GM12891 (cell line): ENCODE measurements at regions not wholly inside any gene's neighbourhood (a gene's known extent, or its start where the extent isn't known, plus 50 kb on each side); places are given as distances from the start of the nearest gene placed in this dataset.
A peak's percentile ranks its signal among the peaks of the same experiment; 100 is the strongest.

Source experiments
- DNase-seq: peaks from one replicate; pipeline ENCODE4 v3.0.0; 2011; ENCODE audit warnings: low spot score; ENCODE audit not compliant: insufficient read length
- FAIRE-seq: peaks from 2 replicates; lab custom pipeline; 2011; peaks lifted over from hg19 to GRCh38; lab: Jason Lieb, UNC
- PAX5 ChIP-seq: IDR thresholded peaks from 2 replicates; pipeline ENCODE4 v1.6.1; 2011; ENCODE audit warnings: low read length, moderate library complexity, mild to moderate bottlenecking; ENCODE audit not compliant: insufficient read depth, severe bottlenecking
- POLR2A ChIP-seq: IDR thresholded peaks from 2 replicates; pipeline ENCODE4 v1.6.1; 2011; ENCODE audit warnings: low read depth, low read length, control low read depth
- POLR2AphosphoS5 ChIP-seq: IDR thresholded peaks from 2 replicates; pipeline ENCODE4 v1.6.1; 2011; ENCODE audit warnings: low read depth, low read length, control low read depth
- POU2F2 ChIP-seq: IDR thresholded peaks from 2 replicates; pipeline ENCODE4 v1.6.1; 2011; ENCODE audit warnings: low read depth, mild to moderate bottlenecking, control low read depth, low read length, moderate library complexity
- SPI1 ChIP-seq: IDR thresholded peaks from 2 replicates; pipeline ENCODE4 v1.6.1; 2011; ENCODE audit warnings: low read depth, low read length, control low read depth
- TAF1 ChIP-seq: IDR thresholded peaks from 2 replicates; pipeline ENCODE4 v1.6.1; 2011; ENCODE audit warnings: low read depth, low read length, control low read depth

DNA sequence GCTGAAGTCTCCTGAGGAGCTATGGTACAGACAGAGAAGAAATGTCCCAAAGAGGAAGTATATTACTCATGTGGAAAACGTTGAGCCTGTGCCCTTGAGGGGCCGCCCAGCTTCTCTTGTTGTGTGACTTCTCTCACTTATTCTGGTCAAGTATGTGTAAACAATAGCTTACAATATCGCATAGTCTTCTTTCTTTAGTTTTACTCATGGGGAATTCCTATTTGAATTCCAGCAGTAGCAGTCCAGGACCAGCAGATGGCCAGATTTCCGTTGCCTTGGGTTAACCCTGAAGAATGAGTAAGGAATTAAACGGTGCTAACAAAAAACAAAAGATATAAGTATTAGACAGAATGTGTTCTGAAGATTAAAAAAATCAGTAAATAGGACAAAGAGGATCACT lies 522.0 kb upstream of the GJE1 start:
- DNase-seq (no peak), FAIRE-seq (no peak)
- TF ChIP-seq POLR2AphosphoS5, result no peak
- TF ChIP-seq PAX5, result no peak
- no peak for TF ChIP-seq POU2F2
- no peak for TF ChIP-seq SPI1
- no peak for TF ChIP-seq TAF1

DNA sequence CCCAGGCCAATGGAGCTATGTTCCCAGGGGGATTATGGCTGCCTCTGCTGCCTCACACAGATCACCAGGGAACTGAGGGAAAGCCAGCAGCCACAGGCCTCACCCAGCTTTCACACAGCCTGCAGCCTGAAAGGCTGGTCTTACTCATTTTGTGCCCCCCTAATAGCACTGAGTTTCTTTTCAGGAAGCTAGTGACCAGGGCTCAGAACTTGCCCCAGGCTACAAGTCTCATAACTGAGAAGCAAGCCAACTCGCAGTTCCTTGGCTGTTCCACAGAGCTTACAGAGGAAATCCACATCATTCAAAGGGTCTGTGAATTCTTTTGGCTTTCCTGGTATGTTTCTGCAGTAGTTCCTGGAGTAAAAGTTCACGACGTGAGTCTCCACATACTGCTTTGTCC lies 524.8 kb upstream of the GJE1 start:
- TF ChIP-seq PAX5, result no peak
- no peak for TF ChIP-seq POLR2AphosphoS5
- TF ChIP-seq TAF1, result no peak
- FAIRE-seq, result no peak

GRCh38 chr6:141598487-141598886 lies 534.2 kb upstream of the GJE1 start:
- FAIRE-seq (no peak), DNase-seq (no peak)
- no peak for TF ChIP-seq SPI1
- TF ChIP-seq POLR2AphosphoS5, result no peak
- TF ChIP-seq TAF1, result no peak
- TF ChIP-seq POU2F2, result no peak
- TF ChIP-seq PAX5, result no peak
- TF ChIP-seq POLR2A, result no peak

More for the DNA sequence above, 524.8 kb upstream of the GJE1 start:
- no peak for DNase-seq

DNA sequence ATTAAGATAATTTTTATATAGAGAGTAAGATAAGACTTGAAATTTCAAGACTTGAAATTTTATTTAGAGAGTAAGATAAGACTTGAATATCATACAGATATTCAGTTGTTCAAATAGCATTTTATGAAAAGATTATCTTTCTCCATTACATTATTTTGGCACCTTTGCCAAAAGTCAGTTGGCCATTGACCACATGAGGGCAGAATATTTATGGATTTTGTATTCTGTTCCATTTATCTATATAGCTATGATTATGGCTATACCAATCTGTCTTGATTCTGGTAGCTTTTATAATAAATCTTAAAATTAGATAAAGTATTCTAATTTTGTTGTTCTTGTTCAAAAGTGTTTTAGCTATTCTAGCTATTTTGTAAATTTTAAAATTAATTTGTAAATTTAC lies 537.9 kb upstream of the GJE1 start:
- FAIRE-seq (no peak), DNase-seq (no peak)
- TF ChIP-seq POLR2A (no peak), POLR2AphosphoS5 (no peak), PAX5 (no peak), POU2F2 (no peak)

DNA sequence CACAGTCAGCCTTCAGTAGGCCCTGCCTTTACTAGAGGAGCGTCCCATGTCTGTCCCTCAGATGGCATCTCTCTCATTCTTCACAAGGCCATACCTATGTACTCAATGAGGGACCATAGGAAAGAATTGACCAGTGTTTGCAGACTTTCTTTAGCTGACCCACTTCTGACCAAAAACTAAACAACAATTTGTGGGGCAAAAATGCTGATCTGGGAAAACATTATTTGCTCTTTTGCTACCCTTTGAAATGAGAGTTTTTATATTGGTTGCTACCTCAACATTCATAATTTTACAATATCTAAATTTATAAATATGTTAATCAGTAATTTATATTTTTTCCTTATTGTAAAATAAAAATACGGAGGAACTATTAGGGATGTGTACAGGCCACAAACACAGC lies 539.4 kb upstream of the GJE1 start:
- DNase-seq (no peak), FAIRE-seq (no peak)
- TF ChIP-seq SPI1, result no peak
- TF ChIP-seq TAF1, result no peak
- TF ChIP-seq PAX5, result no peak
- TF ChIP-seq POLR2AphosphoS5, result no peak
- no peak for TF ChIP-seq POU2F2
- no peak for TF ChIP-seq POLR2A

DNA sequence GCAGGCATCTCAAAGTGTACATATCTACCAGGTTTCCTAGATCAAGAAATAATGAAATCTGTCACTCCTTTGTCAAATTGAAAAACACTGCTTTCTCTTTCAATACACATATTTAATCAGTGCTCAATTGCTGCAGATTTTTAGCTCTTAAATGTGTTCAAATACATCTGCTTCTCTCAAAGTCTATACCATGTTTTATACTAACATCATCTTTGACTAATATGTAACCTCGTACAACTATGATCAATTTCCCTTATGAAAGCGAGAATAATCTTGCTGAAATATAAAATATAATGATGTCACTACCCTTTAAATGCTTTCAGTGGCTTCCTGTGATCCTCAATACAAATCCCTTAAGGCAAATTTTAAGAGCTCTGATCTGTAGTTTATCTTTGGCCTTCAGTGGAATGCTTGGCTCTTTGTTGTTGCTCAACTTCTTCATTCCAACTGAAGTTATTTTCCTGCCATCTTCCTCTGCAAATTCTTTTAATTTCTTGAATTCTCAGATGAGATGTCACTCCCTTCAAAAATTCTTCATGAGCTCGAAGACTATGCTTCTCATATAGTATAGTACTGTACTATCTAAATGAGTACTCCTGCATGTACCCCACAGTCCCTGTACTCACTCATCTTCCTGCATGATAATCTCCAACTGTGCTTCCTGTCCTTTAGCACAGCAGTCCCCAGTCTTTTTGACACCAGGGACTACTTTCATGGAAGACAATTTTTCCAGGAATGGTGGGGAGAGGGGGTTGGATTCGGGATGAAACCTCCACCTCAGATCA lies 545.1 kb upstream of the GJE1 start:
- no peak for FAIRE-seq
- TF ChIP-seq SPI1, result no peak
- no peak for TF ChIP-seq PAX5
- no peak for TF ChIP-seq POLR2AphosphoS5
- no peak for TF ChIP-seq TAF1
- no peak for DNase-seq

GRCh38 chr6:141580988-141581552 lies 551.7 kb upstream of the GJE1 start:
- no peak for TF ChIP-seq PAX5
- TF ChIP-seq TAF1, result no peak
- no peak for TF ChIP-seq SPI1
- TF ChIP-seq POLR2A, result no peak
- no peak for TF ChIP-seq POLR2AphosphoS5
- no peak for DNase-seq
- no peak for FAIRE-seq

DNA sequence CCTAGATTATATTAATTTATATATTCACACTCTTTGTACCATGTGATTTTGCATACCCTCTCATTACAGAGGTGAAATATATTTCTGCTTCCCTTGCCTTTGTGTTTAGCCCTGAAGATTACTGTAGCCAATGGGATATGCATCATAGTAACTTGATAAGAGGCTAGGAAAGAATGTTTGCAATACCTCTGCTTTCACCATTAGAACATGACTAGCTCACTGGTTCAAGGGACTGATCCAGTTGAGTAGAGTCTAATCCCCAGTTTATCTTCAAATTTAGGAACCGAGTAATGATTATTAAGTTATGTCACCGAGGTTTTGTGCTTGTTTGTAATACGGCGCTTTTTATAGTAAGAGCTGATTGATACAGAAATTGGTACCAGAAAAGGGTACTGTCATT lies 552.6 kb upstream of the GJE1 start:
- FAIRE-seq, result no peak
- no peak for DNase-seq
- no peak for TF ChIP-seq POLR2A
- TF ChIP-seq PAX5, result no peak
- TF ChIP-seq TAF1, result no peak
- TF ChIP-seq POU2F2, result no peak
- TF ChIP-seq SPI1, result no peak
- TF ChIP-seq POLR2AphosphoS5, result no peak

GRCh38 chr6:141576751-141577150 lies 556.0 kb upstream of the GJE1 start:
- DNase-seq, result no peak
- TF ChIP-seq POLR2A (no peak), PAX5 (no peak), TAF1 (no peak), SPI1 (no peak), POU2F2 (no peak), POLR2AphosphoS5 (no peak)
- FAIRE-seq, result no peak

DNA sequence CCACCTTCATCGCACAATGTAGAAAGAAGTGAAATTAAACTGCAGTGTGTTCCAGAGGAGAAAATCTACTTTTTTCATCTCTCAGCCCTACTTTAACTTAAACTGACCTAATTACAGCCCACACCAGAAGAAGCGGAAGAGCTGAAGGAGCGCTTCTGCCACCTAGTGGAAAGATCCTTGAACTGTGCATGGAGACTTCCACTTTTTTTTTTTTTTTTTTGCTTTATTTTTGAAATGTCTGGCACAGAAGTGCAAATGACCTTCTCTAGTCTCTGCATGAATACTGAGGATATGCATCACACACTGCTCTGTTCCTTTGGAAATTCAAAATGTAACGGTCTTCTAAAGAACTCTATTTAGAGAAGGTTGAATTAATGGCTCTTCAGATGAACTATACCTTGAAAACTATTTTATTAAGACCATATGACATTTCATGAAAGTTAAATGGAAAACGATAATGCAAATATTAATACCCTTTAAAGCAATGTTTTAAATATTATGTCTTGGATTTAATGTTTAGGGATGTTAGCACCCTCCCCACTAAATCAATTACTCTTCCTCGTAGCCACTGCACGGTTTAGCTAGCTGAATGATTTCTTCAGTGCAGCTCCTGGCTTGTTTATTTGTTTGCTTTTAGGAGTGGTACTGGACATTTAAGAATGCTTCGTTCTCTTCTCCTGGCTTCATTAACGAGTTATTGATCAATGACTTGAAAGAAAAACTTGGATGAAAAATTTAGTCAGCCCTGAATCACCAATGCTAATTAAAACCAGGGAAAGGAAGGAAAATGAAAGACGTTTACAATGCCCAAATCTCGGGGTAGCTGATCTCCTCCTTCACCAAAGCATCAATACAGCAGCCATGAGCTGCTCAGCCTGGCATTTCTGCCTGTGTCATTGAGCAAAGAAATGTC lies 569.6 kb upstream of the GJE1 start:
- FAIRE-seq (no peak), DNase-seq (peak; percentile 25)
- TF ChIP-seq SPI1, result peak; percentile 55
- TF ChIP-seq POU2F2, result no peak
- no peak for TF ChIP-seq POLR2AphosphoS5
